ENCODE measurements at regions not wholly inside any gene's neighbourhood (a gene's known extent, or its start where the extent isn't known, plus 50 kb on each side); places are given as distances from the start of the nearest gene placed in this dataset.

- Histone ChIP-seq H3K9me3 (ENCODE audit: control insufficient read depth, low read length) (no peaks in the 10 kb centered on the region), H3K27me3 (ENCODE audit: control insufficient read depth, insufficient read depth) (no peaks in the 10 kb centered on the region), H3K4me3 (ENCODE audit: low read length) (no peak overlapping the region), H3K27ac (ENCODE audit: low read length) (no peak overlapping the region), H3K4me1 (ENCODE audit: control insufficient read depth, insufficient read depth, low read length) (no peaks in the 10 kb centered on the region)
- ATAC-seq: no peak
- 81% methylated on average over 9 of the region's 9 CpGs for WGBS
- no peak for DNase-seq
- intact Hi-C loops (cut with DNase I): no loop called here
These were observed 142.8 kb downstream of the EDEM1 start for GRCh38 chr3:5330152-5330810.

GRCh38 chr3:5331567-5332269 lies 144.2 kb downstream of the EDEM1 start:
- intact Hi-C loops (cut with DNase I): no loop called here
- Histone ChIP-seq H3K27ac (ENCODE audit: low read length) (no peak overlapping the region), H3K4me3 (ENCODE audit: low read length) (no peak overlapping the region), H3K9me3 (ENCODE audit: control insufficient read depth, low read length) (no peaks in the 10 kb centered on the region), H3K4me1 (ENCODE audit: control insufficient read depth, insufficient read depth, low read length) (no peaks in the 10 kb centered on the region), H3K27me3 (ENCODE audit: control insufficient read depth, insufficient read depth) (no peaks in the 10 kb centered on the region)
- DNase-seq: no peak
- ATAC-seq: no peak
- 74% methylated on average over 3 of the region's 3 CpGs for WGBS

DNA sequence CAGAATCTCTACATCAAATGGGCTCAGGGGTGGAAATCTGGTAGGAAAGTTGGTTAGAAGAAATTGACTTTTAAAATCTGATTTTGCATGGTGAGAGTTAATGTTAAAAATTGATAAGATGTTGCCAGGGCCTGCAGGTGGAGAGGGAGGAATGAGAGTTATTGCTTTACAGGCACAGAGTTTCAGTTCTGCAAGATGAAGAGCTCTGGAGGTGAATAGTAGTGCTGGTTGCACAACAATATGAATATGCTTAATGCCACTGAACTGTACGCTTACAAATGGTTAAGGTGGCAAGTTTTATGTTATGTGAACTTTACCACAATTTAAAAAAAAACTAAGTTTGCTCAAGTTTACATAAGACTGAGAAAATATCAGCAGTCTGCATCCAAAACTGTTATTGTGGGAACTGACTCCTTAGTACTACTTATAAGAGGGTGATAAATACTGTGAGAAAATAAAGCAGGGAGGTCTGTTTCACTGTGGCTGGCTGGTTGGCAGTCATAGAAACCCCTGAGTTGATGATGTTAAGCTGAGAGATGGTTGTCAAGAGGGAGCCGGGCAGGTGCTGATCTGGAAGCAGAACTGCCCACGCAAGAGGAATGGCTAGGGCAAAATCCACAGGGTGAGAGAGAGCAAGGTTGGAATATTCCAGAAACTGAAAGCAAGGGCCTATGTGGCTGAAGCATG lies 144.9 kb downstream of the EDEM1 start:
- intact Hi-C loops (cut with DNase I): no loop called here
- WGBS: 57% methylated on average over 3 of the region's 3 CpGs
- Histone ChIP-seq H3K4me3 (ENCODE audit: low read length) (no peak overlapping the region), H3K4me1 (ENCODE audit: control insufficient read depth, insufficient read depth, low read length) (no peaks in the 10 kb centered on the region), H3K9me3 (ENCODE audit: control insufficient read depth, low read length) (no peaks in the 10 kb centered on the region), H3K27me3 (ENCODE audit: control insufficient read depth, insufficient read depth) (no peaks in the 10 kb centered on the region), H3K27ac (ENCODE audit: low read length) (no peak overlapping the region)
- DNase-seq (no peak), ATAC-seq (no peak)

- DNase-seq (no peak), ATAC-seq (no peak)
- WGBS: 85% methylated on average over 8 of the region's 8 CpGs
- H3K27me3 ChIP-seq (ENCODE audit: control insufficient read depth, insufficient read depth): no peaks in the 10 kb centered on the region
- H3K4me1 ChIP-seq (ENCODE audit: control insufficient read depth, insufficient read depth, low read length): no peaks in the 10 kb centered on the region
- no peak overlapping the region for H3K27ac ChIP-seq (ENCODE audit: low read length)
- no peak overlapping the region for H3K4me3 ChIP-seq (ENCODE audit: low read length)
- H3K9me3 ChIP-seq (ENCODE audit: control insufficient read depth, low read length): no peaks in the 10 kb centered on the region
- intact Hi-C loops (cut with DNase I): no loop called here
These were observed 152.5 kb downstream of the EDEM1 start for GRCh38 chr3:5339967-5340535.

- intact Hi-C loops (cut with DNase I): no loop called here
- Histone ChIP-seq H3K27me3 (ENCODE audit: control insufficient read depth, insufficient read depth) (no peaks in the 10 kb centered on the region), H3K4me3 (ENCODE audit: low read length) (no peak overlapping the region), H3K9me3 (ENCODE audit: control insufficient read depth, low read length) (no peaks in the 10 kb centered on the region), H3K4me1 (ENCODE audit: control insufficient read depth, insufficient read depth, low read length) (no peaks in the 10 kb centered on the region), H3K27ac (ENCODE audit: low read length) (no peak overlapping the region)
- ATAC-seq: no peak
- 64% methylated on average over 7 of the region's 7 CpGs for WGBS
- DNase-seq: no peak
These were observed 154.1 kb downstream of the EDEM1 start for GRCh38 chr3:5341610-5342009.

DNA sequence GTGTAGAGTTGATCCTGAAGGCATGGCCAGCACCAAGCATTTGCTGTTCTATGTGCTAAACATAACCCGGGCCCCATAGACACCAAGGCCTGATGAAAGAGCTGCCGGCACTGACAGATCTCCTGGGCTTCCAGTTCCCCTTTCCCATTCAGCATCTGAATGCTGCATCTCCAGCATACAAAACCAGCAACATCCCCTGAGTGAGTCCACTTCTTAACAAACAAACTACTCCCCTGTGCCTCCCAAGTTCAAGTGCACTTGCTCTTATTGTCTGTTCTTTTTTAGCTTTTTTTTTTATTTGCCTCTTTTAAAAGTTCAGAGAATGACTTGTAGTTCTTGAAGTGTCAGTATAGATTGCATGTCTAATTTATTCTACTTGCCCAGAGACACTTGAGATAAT lies 156.0 kb downstream of the EDEM1 start:
- no peak for ATAC-seq
- no peaks in the 10 kb centered on the region for H3K4me1 ChIP-seq (ENCODE audit: control insufficient read depth, insufficient read depth, low read length)
- no peaks in the 10 kb centered on the region for H3K27me3 ChIP-seq (ENCODE audit: control insufficient read depth, insufficient read depth)
- no peak overlapping the region for H3K27ac ChIP-seq (ENCODE audit: low read length)
- WGBS: 64% methylated on average over 2 of the region's 2 CpGs
- intact Hi-C loops (cut with DNase I): no loop called here
- H3K9me3 ChIP-seq (ENCODE audit: control insufficient read depth, low read length): no peaks in the 10 kb centered on the region
- DNase-seq: no peak
- H3K4me3 ChIP-seq (ENCODE audit: low read length): no peak overlapping the region

DNA sequence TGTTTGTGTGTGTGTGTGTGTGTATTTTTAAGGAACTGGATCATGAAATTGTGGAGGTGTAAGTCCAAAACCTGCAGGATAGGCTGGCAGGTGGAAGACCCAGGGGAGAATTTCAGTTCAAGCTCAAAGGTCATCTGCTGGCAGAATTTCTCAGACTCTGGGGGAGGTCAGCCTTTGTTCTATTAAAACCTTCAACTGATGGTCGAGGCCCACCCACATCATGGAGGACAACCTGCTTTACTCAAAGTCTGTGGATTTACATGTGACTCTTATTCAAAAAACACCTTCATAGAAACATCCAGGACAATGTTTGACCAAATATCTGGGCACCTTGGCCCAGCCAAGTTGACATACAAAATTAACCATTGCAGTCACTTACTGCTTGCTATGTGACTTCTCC lies 157.2 kb downstream of the EDEM1 start:
- no peak for ATAC-seq
- Histone ChIP-seq H3K27me3 (ENCODE audit: control insufficient read depth, insufficient read depth) (no peaks in the 10 kb centered on the region), H3K4me3 (ENCODE audit: low read length) (no peak overlapping the region), H3K9me3 (ENCODE audit: control insufficient read depth, low read length) (peaks cover 2% of the 10 kb centered on the region), H3K4me1 (ENCODE audit: control insufficient read depth, insufficient read depth, low read length) (no peaks in the 10 kb centered on the region), H3K27ac (ENCODE audit: low read length) (no peak overlapping the region)
- 92% methylated on average over 1 of the region's 1 CpG for WGBS
- no peak for DNase-seq
- intact Hi-C loops (cut with DNase I): no loop called here

DNA sequence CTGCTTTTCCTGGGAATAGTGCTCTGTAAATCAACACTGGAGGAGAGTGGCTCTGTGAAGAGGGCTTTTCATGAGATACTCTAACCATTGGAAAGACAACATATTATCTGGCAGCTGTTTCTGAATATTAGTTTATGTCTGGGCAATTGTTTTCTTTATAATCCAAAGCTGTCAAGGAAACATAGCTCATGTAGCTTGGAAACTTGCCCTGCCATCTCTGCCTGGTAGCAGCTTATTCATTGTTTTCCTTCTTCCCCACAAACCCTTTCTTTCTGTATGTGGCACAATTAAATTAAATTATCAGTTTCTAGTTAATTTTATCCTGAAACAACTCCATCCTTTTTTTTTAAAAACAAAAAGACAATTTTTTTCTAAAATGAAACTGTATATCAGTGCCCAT lies 160.0 kb downstream of the EDEM1 start:
- intact Hi-C loops (cut with DNase I): no loop called here
- DNase-seq (no peak), ATAC-seq (no peak)
- no peak overlapping the region for H3K27ac ChIP-seq (ENCODE audit: low read length)
- no peak overlapping the region for H3K4me3 ChIP-seq (ENCODE audit: low read length)
- peaks cover 2% of the 10 kb centered on the region for H3K9me3 ChIP-seq (ENCODE audit: control insufficient read depth, low read length)
- no peaks in the 10 kb centered on the region for H3K27me3 ChIP-seq (ENCODE audit: control insufficient read depth, insufficient read depth)
- no peaks in the 10 kb centered on the region for H3K4me1 ChIP-seq (ENCODE audit: control insufficient read depth, insufficient read depth, low read length)

GRCh38 chr3:5348229-5348902 lies 160.9 kb downstream of the EDEM1 start:
- peaks cover 2% of the 10 kb centered on the region for H3K9me3 ChIP-seq (ENCODE audit: control insufficient read depth, low read length)
- 72% methylated on average over 5 of the region's 5 CpGs for WGBS
- no peaks in the 10 kb centered on the region for H3K27me3 ChIP-seq (ENCODE audit: control insufficient read depth, insufficient read depth)
- H3K4me3 ChIP-seq (ENCODE audit: low read length): no peak overlapping the region
- ATAC-seq: no peak
- DNase-seq: no peak
- intact Hi-C loops (cut with DNase I): no loop called here
- H3K4me1 ChIP-seq (ENCODE audit: control insufficient read depth, insufficient read depth, low read length): no peaks in the 10 kb centered on the region
- H3K27ac ChIP-seq (ENCODE audit: low read length): no peak overlapping the region

- peaks cover 2% of the 10 kb centered on the region for H3K9me3 ChIP-seq (ENCODE audit: control insufficient read depth, low read length)
- WGBS: 54% methylated on average over 2 of the region's 2 CpGs
- intact Hi-C loops (cut with DNase I): no loop called here
- ATAC-seq: no peak
- DNase-seq: no peak
- no peaks in the 10 kb centered on the region for H3K4me1 ChIP-seq (ENCODE audit: control insufficient read depth, insufficient read depth, low read length)
- H3K4me3 ChIP-seq (ENCODE audit: low read length): no peak overlapping the region
- H3K27ac ChIP-seq (ENCODE audit: low read length): no peak overlapping the region
- H3K27me3 ChIP-seq (ENCODE audit: control insufficient read depth, insufficient read depth): no peaks in the 10 kb centered on the region
These were observed 161.8 kb downstream of the EDEM1 start for GRCh38 chr3:5349343-5349742.

- intact Hi-C loops (cut with DNase I): no loop called here
- no peak for ATAC-seq
- Histone ChIP-seq H3K27ac (ENCODE audit: low read length) (no peak overlapping the region), H3K4me3 (ENCODE audit: low read length) (no peak overlapping the region), H3K9me3 (ENCODE audit: control insufficient read depth, low read length) (no peaks in the 10 kb centered on the region), H3K27me3 (ENCODE audit: control insufficient read depth, insufficient read depth) (no peaks in the 10 kb centered on the region), H3K4me1 (ENCODE audit: control insufficient read depth, insufficient read depth, low read length) (no peaks in the 10 kb centered on the region)
- WGBS: 67% methylated on average over 1 of the region's 1 CpG
- no peak for DNase-seq
These were observed 169.6 kb downstream of the EDEM1 start for GRCh38 chr3:5357089-5357488.

Data from right cardiac atrium (tissue), 5 donors.